ENCODE measurements at regions not wholly inside any gene's neighbourhood (a gene's known extent, or its start where the extent isn't known, plus 50 kb on each side); places are given as distances from the start of the nearest gene placed in this dataset.
A peak's percentile ranks its signal among the peaks of the same experiment; 100 is the strongest.

DNA sequence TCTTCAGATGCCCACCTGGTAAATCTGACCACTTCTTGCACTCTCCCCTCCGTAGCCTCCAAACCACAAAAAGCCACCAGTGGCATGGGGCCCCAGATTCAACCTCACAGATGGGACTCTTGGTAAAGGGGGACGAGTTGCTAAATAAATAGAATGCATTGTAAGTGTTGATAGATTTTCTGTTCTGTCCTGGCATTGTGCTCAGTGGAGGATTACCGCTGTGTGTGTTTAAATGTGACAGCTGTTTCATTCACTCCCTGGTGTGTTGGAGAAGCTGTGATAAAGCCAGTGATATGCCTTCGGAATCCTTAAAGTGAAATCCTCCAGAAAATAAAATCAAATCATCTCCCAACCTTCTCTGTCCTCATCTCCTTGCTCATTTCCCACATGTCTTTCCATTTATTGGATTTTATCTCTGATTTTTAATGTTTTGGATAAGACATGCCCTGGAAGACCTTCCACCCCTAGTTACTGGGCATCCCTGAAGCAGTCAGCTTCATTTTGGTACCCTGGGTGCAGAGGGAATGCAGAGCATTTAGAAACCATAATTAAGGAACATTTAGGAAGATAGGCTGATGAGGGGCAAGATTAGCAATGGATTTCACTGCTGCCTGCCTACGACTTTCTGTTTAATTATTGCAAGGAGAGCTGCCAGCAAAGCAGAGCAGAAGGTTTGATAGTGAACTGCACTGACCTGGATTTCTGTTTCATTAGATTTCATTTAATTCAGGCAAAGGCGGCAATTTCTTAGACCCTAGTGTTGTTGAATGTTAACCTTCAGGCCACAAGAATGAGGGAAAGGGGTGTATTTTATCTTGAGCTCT, 460.9 kb upstream of the KIRREL3 start:
- no peak overlapping the region for H3K4me3 Mint-ChIP-seq
- no peaks in the 10 kb centered on the region for H3K9me3 Mint-ChIP-seq

DNA sequence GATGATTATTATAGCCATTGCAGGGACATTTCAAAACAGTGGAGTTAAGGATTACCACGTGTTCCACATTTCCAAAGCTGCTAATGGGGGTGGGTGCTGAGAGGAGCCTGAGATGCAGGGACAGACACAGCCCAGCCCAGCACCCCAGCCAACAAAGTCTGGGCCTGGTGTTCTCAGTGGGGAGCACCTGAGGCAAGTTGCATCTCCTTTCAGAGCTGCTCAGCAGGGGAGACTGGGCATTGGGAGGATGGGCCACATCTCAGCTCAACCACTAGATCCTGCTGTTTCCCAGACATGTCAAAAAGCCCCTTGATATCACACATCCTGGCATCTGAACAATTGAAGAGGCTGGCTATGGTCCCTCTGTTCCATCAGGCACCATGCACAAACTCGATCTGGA, 458.0 kb upstream of the KIRREL3 start:
- Mint-ChIP-seq H3K27me3 (ENCODE audit: low read depth) (no peaks in the 10 kb centered on the region), H3K9me3 (no peaks in the 10 kb centered on the region), H3K4me3 (no peak overlapping the region), H3K27ac (no peak overlapping the region), H3K4me1 (peaks cover 28% of the 10 kb centered on the region), H3K36me3 (no peaks in the 10 kb centered on the region)
- ChIA-PET CTCF (interaction anchor here (1.0 kb wide), 1 partner anchor 13 kb away, joined by 3 read pairs; no protein-coding TSS in a partner anchor), POLR2A (no interaction called here)
- DNase-seq (ENCODE audit: low spot score) (no peak), ATAC-seq (no peak)
- TF ChIP-seq GTF2I (CRISPR knock-in tag; conservative IDR thresholded peaks at IDR 0.05), result no peak
- no peak for TF ChIP-seq FOXK1 (CRISPR knock-in tag; IDR thresholded peaks at IDR 0.05)
- no peak for TF ChIP-seq GRHL2 (CRISPR knock-in tag; IDR thresholded peaks at IDR 0.05; ENCODE audit: insufficient replicate concordance, severe bottlenecking)
- TF ChIP-seq ZNF423 (CRISPR knock-in tag; IDR thresholded peaks at IDR 0.05), result peak; percentile 58
- TF ChIP-seq, protein P1, sequence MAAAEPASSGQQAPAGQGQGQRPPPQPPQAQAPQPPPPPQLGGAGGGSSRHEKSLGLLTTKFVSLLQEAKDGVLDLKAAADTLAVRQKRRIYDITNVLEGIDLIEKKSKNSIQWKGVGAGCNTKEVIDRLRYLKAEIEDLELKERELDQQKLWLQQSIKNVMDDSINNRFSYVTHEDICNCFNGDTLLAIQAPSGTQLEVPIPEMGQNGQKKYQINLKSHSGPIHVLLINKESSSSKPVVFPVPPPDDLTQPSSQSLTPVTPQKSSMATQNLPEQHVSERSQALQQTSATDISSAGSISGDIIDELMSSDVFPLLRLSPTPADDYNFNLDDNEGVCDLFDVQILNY (CRISPR knock-in tag; IDR thresholded peaks at IDR 0.05), result no peak
- no peak for TF ChIP-seq CBFB (CRISPR knock-in tag; IDR thresholded peaks at IDR 0.05; ENCODE audit: low read depth)
- TF ChIP-seq, protein P2, sequence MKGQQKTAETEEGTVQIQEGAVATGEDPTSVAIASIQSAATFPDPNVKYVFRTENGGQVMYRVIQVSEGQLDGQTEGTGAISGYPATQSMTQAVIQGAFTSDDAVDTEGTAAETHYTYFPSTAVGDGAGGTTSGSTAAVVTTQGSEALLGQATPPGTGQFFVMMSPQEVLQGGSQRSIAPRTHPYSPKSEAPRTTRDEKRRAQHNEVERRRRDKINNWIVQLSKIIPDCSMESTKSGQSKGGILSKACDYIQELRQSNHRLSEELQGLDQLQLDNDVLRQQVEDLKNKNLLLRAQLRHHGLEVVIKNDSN (CRISPR knock-in tag; IDR thresholded peaks at IDR 0.05), result no peak
- no peak for TF ChIP-seq CREB1 (CRISPR knock-in tag; IDR thresholded peaks at IDR 0.05)
- no peak for TF ChIP-seq CREM (CRISPR knock-in tag; IDR thresholded peaks at IDR 0.05)

More for the DNA sequence above, 460.9 kb upstream of the KIRREL3 start:
- no peak overlapping the region for H3K27ac Mint-ChIP-seq
- ATAC-seq, result no peak
- no peak for DNase-seq (ENCODE audit: low spot score)
- TF ChIP-seq PRRX2 (CRISPR knock-in tag; IDR thresholded peaks at IDR 0.05), result no peak
- TF ChIP-seq, protein P3, sequence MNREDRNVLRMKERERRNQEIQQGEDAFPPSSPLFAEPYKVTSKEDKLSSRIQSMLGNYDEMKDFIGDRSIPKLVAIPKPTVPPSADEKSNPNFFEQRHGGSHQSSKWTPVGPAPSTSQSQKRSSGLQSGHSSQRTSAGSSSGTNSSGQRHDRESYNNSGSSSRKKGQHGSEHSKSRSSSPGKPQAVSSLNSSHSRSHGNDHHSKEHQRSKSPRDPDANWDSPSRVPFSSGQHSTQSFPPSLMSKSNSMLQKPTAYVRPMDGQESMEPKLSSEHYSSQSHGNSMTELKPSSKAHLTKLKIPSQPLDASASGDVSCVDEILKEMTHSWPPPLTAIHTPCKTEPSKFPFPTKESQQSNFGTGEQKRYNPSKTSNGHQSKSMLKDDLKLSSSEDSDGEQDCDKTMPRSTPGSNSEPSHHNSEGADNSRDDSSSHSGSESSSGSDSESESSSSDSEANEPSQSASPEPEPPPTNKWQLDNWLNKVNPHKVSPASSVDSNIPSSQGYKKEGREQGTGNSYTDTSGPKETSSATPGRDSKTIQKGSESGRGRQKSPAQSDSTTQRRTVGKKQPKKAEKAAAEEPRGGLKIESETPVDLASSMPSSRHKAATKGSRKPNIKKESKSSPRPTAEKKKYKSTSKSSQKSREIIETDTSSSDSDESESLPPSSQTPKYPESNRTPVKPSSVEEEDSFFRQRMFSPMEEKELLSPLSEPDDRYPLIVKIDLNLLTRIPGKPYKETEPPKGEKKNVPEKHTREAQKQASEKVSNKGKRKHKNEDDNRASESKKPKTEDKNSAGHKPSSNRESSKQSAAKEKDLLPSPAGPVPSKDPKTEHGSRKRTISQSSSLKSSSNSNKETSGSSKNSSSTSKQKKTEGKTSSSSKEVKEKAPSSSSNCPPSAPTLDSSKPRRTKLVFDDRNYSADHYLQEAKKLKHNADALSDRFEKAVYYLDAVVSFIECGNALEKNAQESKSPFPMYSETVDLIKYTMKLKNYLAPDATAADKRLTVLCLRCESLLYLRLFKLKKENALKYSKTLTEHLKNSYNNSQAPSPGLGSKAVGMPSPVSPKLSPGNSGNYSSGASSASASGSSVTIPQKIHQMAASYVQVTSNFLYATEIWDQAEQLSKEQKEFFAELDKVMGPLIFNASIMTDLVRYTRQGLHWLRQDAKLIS (CRISPR knock-in tag; IDR thresholded peaks at IDR 0.05; ENCODE audit: borderline replicate concordance), result no peak
- ChIA-PET CTCF (interaction anchor here (0.9 to 1.6 kb wide), 2 partner anchors 9 to 68 kb away, joined by 3 to 8 read pairs; no protein-coding TSS in a partner anchor), POLR2A (no interaction called here)
- no peaks in the 10 kb centered on the region for H3K36me3 Mint-ChIP-seq
- peaks cover 22% of the 10 kb centered on the region for H3K4me1 Mint-ChIP-seq
- H3K27me3 Mint-ChIP-seq (ENCODE audit: low read depth), result no peaks in the 10 kb centered on the region

DNA sequence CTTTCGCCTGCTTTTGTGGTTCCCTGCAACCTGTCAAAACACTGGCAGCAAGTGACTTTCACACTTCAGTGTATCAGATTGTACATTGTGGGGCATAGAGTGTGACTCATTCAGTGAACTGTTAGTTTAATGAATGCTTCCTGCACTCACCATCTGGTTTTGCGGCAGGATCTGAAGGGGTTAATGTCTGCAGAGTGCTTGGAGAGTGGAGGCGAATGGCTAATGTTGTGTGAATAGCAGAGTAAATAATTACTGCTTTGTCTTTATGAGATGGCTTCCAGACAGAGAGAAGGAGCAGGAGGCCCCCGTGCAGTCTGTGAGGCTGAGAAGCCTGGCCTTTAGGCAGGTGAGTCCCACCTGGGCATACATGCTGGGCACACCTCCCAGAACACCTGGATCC, 454.3 kb upstream of the KIRREL3 start:
- POLR2A ChIA-PET, result no interaction called here
- TF ChIP-seq, protein P4, sequence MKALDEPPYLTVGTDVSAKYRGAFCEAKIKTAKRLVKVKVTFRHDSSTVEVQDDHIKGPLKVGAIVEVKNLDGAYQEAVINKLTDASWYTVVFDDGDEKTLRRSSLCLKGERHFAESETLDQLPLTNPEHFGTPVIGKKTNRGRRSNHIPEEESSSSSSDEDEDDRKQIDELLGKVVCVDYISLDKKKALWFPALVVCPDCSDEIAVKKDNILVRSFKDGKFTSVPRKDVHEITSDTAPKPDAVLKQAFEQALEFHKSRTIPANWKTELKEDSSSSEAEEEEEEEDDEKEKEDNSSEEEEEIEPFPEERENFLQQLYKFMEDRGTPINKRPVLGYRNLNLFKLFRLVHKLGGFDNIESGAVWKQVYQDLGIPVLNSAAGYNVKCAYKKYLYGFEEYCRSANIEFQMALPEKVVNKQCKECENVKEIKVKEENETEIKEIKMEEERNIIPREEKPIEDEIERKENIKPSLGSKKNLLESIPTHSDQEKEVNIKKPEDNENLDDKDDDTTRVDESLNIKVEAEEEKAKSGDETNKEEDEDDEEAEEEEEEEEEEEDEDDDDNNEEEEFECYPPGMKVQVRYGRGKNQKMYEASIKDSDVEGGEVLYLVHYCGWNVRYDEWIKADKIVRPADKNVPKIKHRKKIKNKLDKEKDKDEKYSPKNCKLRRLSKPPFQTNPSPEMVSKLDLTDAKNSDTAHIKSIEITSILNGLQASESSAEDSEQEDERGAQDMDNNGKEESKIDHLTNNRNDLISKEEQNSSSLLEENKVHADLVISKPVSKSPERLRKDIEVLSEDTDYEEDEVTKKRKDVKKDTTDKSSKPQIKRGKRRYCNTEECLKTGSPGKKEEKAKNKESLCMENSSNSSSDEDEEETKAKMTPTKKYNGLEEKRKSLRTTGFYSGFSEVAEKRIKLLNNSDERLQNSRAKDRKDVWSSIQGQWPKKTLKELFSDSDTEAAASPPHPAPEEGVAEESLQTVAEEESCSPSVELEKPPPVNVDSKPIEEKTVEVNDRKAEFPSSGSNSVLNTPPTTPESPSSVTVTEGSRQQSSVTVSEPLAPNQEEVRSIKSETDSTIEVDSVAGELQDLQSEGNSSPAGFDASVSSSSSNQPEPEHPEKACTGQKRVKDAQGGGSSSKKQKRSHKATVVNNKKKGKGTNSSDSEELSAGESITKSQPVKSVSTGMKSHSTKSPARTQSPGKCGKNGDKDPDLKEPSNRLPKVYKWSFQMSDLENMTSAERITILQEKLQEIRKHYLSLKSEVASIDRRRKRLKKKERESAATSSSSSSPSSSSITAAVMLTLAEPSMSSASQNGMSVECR (CRISPR knock-in tag; IDR thresholded peaks at IDR 0.05; ENCODE audit: borderline replicate concordance), result no peak
- TF ChIP-seq, protein P5, sequence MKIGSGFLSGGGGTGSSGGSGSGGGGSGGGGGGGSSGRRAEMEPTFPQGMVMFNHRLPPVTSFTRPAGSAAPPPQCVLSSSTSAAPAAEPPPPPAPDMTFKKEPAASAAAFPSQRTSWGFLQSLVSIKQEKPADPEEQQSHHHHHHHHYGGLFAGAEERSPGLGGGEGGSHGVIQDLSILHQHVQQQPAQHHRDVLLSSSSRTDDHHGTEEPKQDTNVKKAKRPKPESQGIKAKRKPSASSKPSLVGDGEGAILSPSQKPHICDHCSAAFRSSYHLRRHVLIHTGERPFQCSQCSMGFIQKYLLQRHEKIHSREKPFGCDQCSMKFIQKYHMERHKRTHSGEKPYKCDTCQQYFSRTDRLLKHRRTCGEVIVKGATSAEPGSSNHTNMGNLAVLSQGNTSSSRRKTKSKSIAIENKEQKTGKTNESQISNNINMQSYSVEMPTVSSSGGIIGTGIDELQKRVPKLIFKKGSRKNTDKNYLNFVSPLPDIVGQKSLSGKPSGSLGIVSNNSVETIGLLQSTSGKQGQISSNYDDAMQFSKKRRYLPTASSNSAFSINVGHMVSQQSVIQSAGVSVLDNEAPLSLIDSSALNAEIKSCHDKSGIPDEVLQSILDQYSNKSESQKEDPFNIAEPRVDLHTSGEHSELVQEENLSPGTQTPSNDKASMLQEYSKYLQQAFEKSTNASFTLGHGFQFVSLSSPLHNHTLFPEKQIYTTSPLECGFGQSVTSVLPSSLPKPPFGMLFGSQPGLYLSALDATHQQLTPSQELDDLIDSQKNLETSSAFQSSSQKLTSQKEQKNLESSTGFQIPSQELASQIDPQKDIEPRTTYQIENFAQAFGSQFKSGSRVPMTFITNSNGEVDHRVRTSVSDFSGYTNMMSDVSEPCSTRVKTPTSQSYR (CRISPR knock-in tag; IDR thresholded peaks at IDR 0.05), result no peak
- no peak for TF ChIP-seq KAT7 (CRISPR knock-in tag; IDR thresholded peaks at IDR 0.05; ENCODE audit: borderline replicate concordance)
- TF ChIP-seq, protein P1 (CRISPR knock-in tag; IDR thresholded peaks at IDR 0.05), result no peak
- TF ChIP-seq ZNF416 (CRISPR knock-in tag; IDR thresholded peaks at IDR 0.05), result no peak

More for the DNA sequence above, 454.3 kb upstream of the KIRREL3 start:
- Mint-ChIP-seq H3K4me3 (no peak overlapping the region), H3K27me3 (ENCODE audit: low read depth) (no peaks in the 10 kb centered on the region), H3K27ac (no peak overlapping the region), H3K36me3 (no peaks in the 10 kb centered on the region), H3K4me1 (peaks cover 19% of the 10 kb centered on the region), H3K9me3 (peaks cover 3% of the 10 kb centered on the region; the same call in 1 of the 2 replicates)
- CTCF ChIA-PET, result no interaction called here
- DNase-seq (ENCODE audit: low spot score) (no peak), ATAC-seq (peak; percentile 34)

All from WTC11 (cell line).